Smooth muscle cell (in vitro differentiated cells): ENCODE measurements at regions not wholly inside any gene's neighbourhood (a gene's known extent, or its start where the extent isn't known, plus 50 kb on each side); places are given as distances from the start of the nearest gene placed in this dataset.

Source experiments
- DNase-seq: peaks from one replicate; lab custom pipeline; 2025; ENCODE audit not compliant: unreplicated experiment; lab: John Stamatoyannopoulos, UW
- H2AFZ ChIP-seq: fragments of 200-600 bp; sonication (generic); 2 replicates; pipeline ENCODE4 v1.6.0; 2016; ENCODE audit warnings: antibody characterized with exemption, low read depth, mild to moderate bottlenecking
- H3F3A ChIP-seq: fragments of 200-600 bp; sonication (generic); 2 replicates; pipeline ENCODE4 v1.6.0; 2017; ENCODE audit warnings: antibody characterized with exemption, low read depth
- H3K27ac ChIP-seq: fragments of 200-600 bp; sonication (generic); 2 replicates; pipeline ENCODE4 v1.5.1; 2016; ENCODE audit warnings: low read depth, mild to moderate bottlenecking
- H3K27me3 ChIP-seq: fragments of 200-600 bp; sonication (generic); 2 replicates; pipeline ENCODE4 v1.6.1; 2016; ENCODE audit warnings: low read depth, mild to moderate bottlenecking
- H3K36me3 ChIP-seq: fragments of 200-600 bp; sonication (generic); 2 replicates; pipeline ENCODE4 v1.5.1; 2016; ENCODE audit warnings: low read depth
- H3K4me1 ChIP-seq: fragments of 200-600 bp; sonication (generic); 2 replicates; pipeline ENCODE4 v1.5.1; 2016; ENCODE audit warnings: low read depth
- H3K4me2 ChIP-seq: fragments of 200-600 bp; sonication (generic); 2 replicates; pipeline ENCODE4 v1.6.0; 2016; ENCODE audit warnings: mild to moderate bottlenecking
- H3K4me3 ChIP-seq: fragments of 200-600 bp; sonication (generic); 2 replicates; pipeline ENCODE4 v1.5.1; 2016; ENCODE audit warnings: mild to moderate bottlenecking
- H3K79me2 ChIP-seq: fragments of 200-600 bp; sonication (generic); 2 replicates; pipeline ENCODE4 v1.6.0; 2016; ENCODE audit warnings: low read depth, mild to moderate bottlenecking
- H3K9ac ChIP-seq: fragments of 200-600 bp; sonication (generic); 2 replicates; pipeline ENCODE4 v1.6.0; 2016; ENCODE audit warnings: low read depth
- H3K9me3 ChIP-seq: fragments of 200-600 bp; sonication (generic); replicated peaks from 2 replicates; pipeline ENCODE4 v1.5.1; 2016; ENCODE audit warnings: low read depth
- H4K20me1 ChIP-seq: fragments of 200-600 bp; sonication (generic); 2 replicates; pipeline ENCODE4 v1.6.0; 2016; ENCODE audit warnings: low read depth
- CTCF ChIP-seq: fragments of 200-600 bp; sonication (generic); IDR thresholded peaks from 2 replicates; pipeline ENCODE4 v1.5.1; 2017; ENCODE audit warnings: borderline replicate concordance, mild to moderate bottlenecking, antibody characterized with exemption; ENCODE audit not compliant: insufficient read depth, poor library complexity, severe bottlenecking
- WGBS: methylation state at CpG from one replicate; pipeline ENCODE4 v1.1.7; 2016; ENCODE audit warnings: low lambda C conversion rate; 5-methylcytosine and 5-hydroxymethylcytosine counted together

GRCh38 chr13:95385798-95386197 is 84.5 kb upstream of the ABCC4 start:
- Histone ChIP-seq H3K9me3 (no peaks in the 10 kb centered on the region), H4K20me1 (no peaks in the 10 kb centered on the region), H3K4me1 (no peaks in the 10 kb centered on the region), H2AFZ (no peak overlapping the region), H3F3A (no peaks in the 10 kb centered on the region), H3K79me2 (no peaks in the 10 kb centered on the region), H3K27ac (no peak overlapping the region), H3K9ac (no peak overlapping the region), H3K36me3 (no peaks in the 10 kb centered on the region), H3K4me2 (no peak overlapping the region), H3K4me3 (no peak overlapping the region), H3K27me3 (peaks cover 17% of the 10 kb centered on the region)
- TF ChIP-seq CTCF, result no peak
- no peak for DNase-seq
- WGBS, result 84% methylated on average over 1 of the region's 1 CpG

- Histone ChIP-seq H3K79me2 (no peaks in the 10 kb centered on the region), H3K9ac (no peak overlapping the region), H3K27ac (no peak overlapping the region), H3K4me1 (no peaks in the 10 kb centered on the region), H3K9me3 (no peaks in the 10 kb centered on the region), H3K4me2 (no peak overlapping the region), H3K27me3 (peaks cover 17% of the 10 kb centered on the region), H3K4me3 (no peak overlapping the region), H2AFZ (no peak overlapping the region), H4K20me1 (no peaks in the 10 kb centered on the region), H3K36me3 (no peaks in the 10 kb centered on the region), H3F3A (no peaks in the 10 kb centered on the region)
- no peak for TF ChIP-seq CTCF
- WGBS, result 81% methylated on average over 4 of the region's 4 CpGs
- DNase-seq, result no peak
Measured at GRCh38 chr13:95386370-95386769, 85.1 kb upstream of the ABCC4 start.

- no peak overlapping the region for H3K27ac ChIP-seq
- no peaks in the 10 kb centered on the region for H4K20me1 ChIP-seq
- TF ChIP-seq CTCF, result no peak
- no peak for DNase-seq
- no peaks in the 10 kb centered on the region for H3K36me3 ChIP-seq
- no peak overlapping the region for H3K4me2 ChIP-seq
- H3F3A ChIP-seq, result no peaks in the 10 kb centered on the region
- peaks cover 17% of the 10 kb centered on the region for H3K27me3 ChIP-seq
- no peak overlapping the region for H3K9ac ChIP-seq
- no peak overlapping the region for H2AFZ ChIP-seq
- no peak overlapping the region for H3K4me3 ChIP-seq
- H3K4me1 ChIP-seq, result no peaks in the 10 kb centered on the region
- H3K79me2 ChIP-seq, result no peaks in the 10 kb centered on the region
- H3K9me3 ChIP-seq, result no peaks in the 10 kb centered on the region
- WGBS, result 78% methylated on average over 4 of the region's 4 CpGs
Measured at GRCh38 chr13:95387733-95388207, 86.5 kb upstream of the ABCC4 start.

- Histone ChIP-seq H3K9me3 (no peaks in the 10 kb centered on the region), H3F3A (no peaks in the 10 kb centered on the region), H3K4me3 (no peak overlapping the region), H3K4me1 (no peaks in the 10 kb centered on the region), H3K36me3 (no peaks in the 10 kb centered on the region), H3K27me3 (peaks cover 17% of the 10 kb centered on the region), H3K4me2 (no peak overlapping the region), H3K79me2 (no peaks in the 10 kb centered on the region), H3K27ac (no peak overlapping the region), H2AFZ (no peak overlapping the region), H3K9ac (no peak overlapping the region), H4K20me1 (no peaks in the 10 kb centered on the region)
- 93% methylated on average over 2 of the region's 2 CpGs for WGBS
- no peak for TF ChIP-seq CTCF
- DNase-seq, result no peak
Measured at GRCh38 chr13:95388420-95389079, 87.3 kb upstream of the ABCC4 start.
